ENCODE measurements at regions not wholly inside any gene's neighbourhood (a gene's known extent, or its start where the extent isn't known, plus 50 kb on each side); places are given as distances from the start of the nearest gene placed in this dataset.

GRCh38 chr11:104246590-104246989 is 82.6 kb upstream of the PDGFD start:
- no peak for DNase-seq (ENCODE audit: low spot score)

- no peak for DNase-seq (ENCODE audit: low spot score)
These were observed 75.0 kb upstream of the PDGFD start for GRCh38 chr11:104238916-104239315.

- DNase-seq (ENCODE audit: low spot score) = no peak
These were observed 61.1 kb upstream of the PDGFD start for GRCh38 chr11:104225047-104225446.

GRCh38 chr11:104222464-104222863 is 58.5 kb upstream of the PDGFD start:
- no peak for DNase-seq (ENCODE audit: low spot score)

GRCh38 chr11:104221455-104221854 is 57.5 kb upstream of the PDGFD start:
- DNase-seq (ENCODE audit: low spot score) = no peak

GRCh38 chr11:104219096-104219495 is 55.1 kb upstream of the PDGFD start:
- no peak for DNase-seq (ENCODE audit: low spot score)

- DNase-seq (ENCODE audit: low spot score) = no peak
These were observed 50.6 kb upstream of the PDGFD start for GRCh38 chr11:104214517-104214916.
